Keratinocyte (primary cell): ENCODE measurements at regions not wholly inside any gene's neighbourhood (a gene's known extent, or its start where the extent isn't known, plus 50 kb on each side); places are given as distances from the start of the nearest gene placed in this dataset.

Source experiments
- DNase-seq: peaks from one replicate; pipeline ENCODE4 v3.0.0-alpha.2; 2011; ENCODE audit warnings: low read depth, missing footprints, low spot score
- FAIRE-seq: peaks from 2 replicates; lab custom pipeline; 2011; peaks lifted over from hg19 to GRCh38; lab: Jason Lieb, UNC
- H2AFZ ChIP-seq: 2 replicates; pipeline ENCODE4 v1.6.0; 2012; ENCODE audit warnings: low read length, control low read depth, inconsistent platforms; ENCODE audit not compliant: control insufficient read depth
- H3K27ac ChIP-seq: 2 replicates; pipeline ENCODE4 v1.5.1; 2011; ENCODE audit warnings: low read length; ENCODE audit not compliant: control insufficient read depth, insufficient read depth
- H3K27me3 ChIP-seq: 3 replicates; pipeline ENCODE4 v1.6.0; 2011; ENCODE audit warnings: low read length; ENCODE audit not compliant: control insufficient read depth, insufficient read depth; ENCODE audit errors: extremely low read depth
- H3K36me3 ChIP-seq, 2 experiments: 2 replicates in 1 of 2; 3 replicates in 1 of 2; pipeline ENCODE4 v1.5.1; 2011; ENCODE audit warnings: low read length in 2 of 2, mild to moderate bottlenecking in 1 of 2; ENCODE audit not compliant: control insufficient read depth in 2 of 2, insufficient read depth in 2 of 2; ENCODE audit errors: extremely low read depth in 1 of 2
- H3K4me1 ChIP-seq: 3 replicates; pipeline ENCODE4 v1.5.1; 2011; ENCODE audit warnings: low read length; ENCODE audit not compliant: control insufficient read depth, insufficient read depth; ENCODE audit errors: extremely low read depth
- H3K4me2 ChIP-seq: 3 replicates; pipeline ENCODE4 v1.6.0; 2011; ENCODE audit warnings: low read depth, low read length; ENCODE audit not compliant: control insufficient read depth, insufficient read depth; ENCODE audit errors: extremely low read depth
- H3K4me3 ChIP-seq, 3 experiments: fragments of 200-600 bp in 1 of 3; sonication (generic) in 1 of 3; 2 replicates in 2 of 3; 3 replicates in 1 of 3; pipeline ENCODE4 v1.5.1; 2011 to 2016; ENCODE audit warnings: low read length in 3 of 3, mild to moderate bottlenecking in 3 of 3, control low read depth in 2 of 3, inconsistent platforms in 1 of 3, low read depth in 1 of 3, mixed read lengths in 1 of 3, mixed run types in 1 of 3, moderate library complexity in 1 of 3; ENCODE audit not compliant: control insufficient read depth in 2 of 3, insufficient read depth in 2 of 3; ENCODE audit errors: extremely low read depth in 1 of 3
- H3K79me2 ChIP-seq: 2 replicates; pipeline ENCODE4 v1.6.0; 2012; ENCODE audit warnings: low read length; ENCODE audit not compliant: control insufficient read depth, insufficient read depth
- H3K9ac ChIP-seq: 3 replicates; pipeline ENCODE4 v1.6.0; 2011; ENCODE audit warnings: low read length; ENCODE audit not compliant: control insufficient read depth, insufficient read depth; ENCODE audit errors: extremely low read depth
- H3K9me1 ChIP-seq: 3 replicates; pipeline ENCODE4 v1.6.0; 2011; ENCODE audit warnings: low read length; ENCODE audit not compliant: control insufficient read depth, insufficient read depth; ENCODE audit errors: extremely low read depth
- H3K9me3 ChIP-seq: 2 replicates; pipeline ENCODE4 v1.5.1; 2012; ENCODE audit warnings: low read depth, low read length; ENCODE audit not compliant: control insufficient read depth
- H4K20me1 ChIP-seq: 3 replicates; pipeline ENCODE4 v1.6.0; 2011; ENCODE audit warnings: low read length; ENCODE audit not compliant: control insufficient read depth, insufficient read depth; ENCODE audit errors: extremely low read depth
- EZH2 ChIP-seq: IDR thresholded peaks from one replicate; pipeline ENCODE4 v1.6.1; 2012; ENCODE audit warnings: inconsistent platforms, mild to moderate bottlenecking, low read length, moderate library complexity
- dilution Hi-C: fragments of 300-500 bp; cut with MboI; formaldehyde crosslinking; loops from one replicate; pipeline ENCODE4 v1.7.0; 2020; ENCODE audit warnings: low sequenced_read_pairs; ENCODE audit not compliant: extremely low pct_ligation_motif_present
- TF ChIP-seq, protein P1 (sequence below), 3 experiments: IDR thresholded peaks in 1 of 3; conservative IDR thresholded peaks in 1 of 3; optimal IDR thresholded peaks in 1 of 3; 2 replicates in 2 of 3; 3 replicates in 1 of 3; pipeline versions ENCODE3 to v1.5.1; 2011; ENCODE audit warnings: low read length in 3 of 3, mild to moderate bottlenecking in 3 of 3, moderate library complexity in 2 of 3, control low read depth in 1 of 3, inconsistent platforms in 1 of 3; ENCODE audit not compliant: insufficient read depth in 2 of 3; ENCODE audit errors: extremely low read depth in 1 of 3

DNA sequence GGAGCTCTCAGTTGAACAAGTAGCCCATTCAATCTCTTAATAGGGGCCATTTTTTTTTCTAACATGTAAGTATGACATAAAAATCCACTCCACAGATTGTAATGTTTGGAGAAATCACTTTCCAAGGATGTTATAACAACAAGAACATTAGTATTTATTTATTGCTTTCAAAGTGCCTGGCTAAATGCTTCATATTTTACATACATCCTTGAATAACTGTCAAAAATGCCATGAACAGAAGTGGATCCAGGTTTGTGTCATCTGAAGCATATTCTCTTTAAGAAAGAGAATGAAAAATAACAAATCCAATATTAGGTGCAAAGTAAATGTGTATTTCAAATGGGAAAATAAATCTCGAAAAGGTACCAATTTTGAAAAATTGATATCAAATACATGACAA is 344.0 kb upstream of the FAT3 start:
- FAIRE-seq: no peak
- dilution Hi-C loops: no loop called here

GRCh38 chr11:91876746-91877145 is 347.9 kb upstream of the FAT3 start:
- FAIRE-seq: no peak
- dilution Hi-C loops: no loop called here

More for the DNA sequence above, 344.0 kb upstream of the FAT3 start:
- TF ChIP-seq, protein P1, sequence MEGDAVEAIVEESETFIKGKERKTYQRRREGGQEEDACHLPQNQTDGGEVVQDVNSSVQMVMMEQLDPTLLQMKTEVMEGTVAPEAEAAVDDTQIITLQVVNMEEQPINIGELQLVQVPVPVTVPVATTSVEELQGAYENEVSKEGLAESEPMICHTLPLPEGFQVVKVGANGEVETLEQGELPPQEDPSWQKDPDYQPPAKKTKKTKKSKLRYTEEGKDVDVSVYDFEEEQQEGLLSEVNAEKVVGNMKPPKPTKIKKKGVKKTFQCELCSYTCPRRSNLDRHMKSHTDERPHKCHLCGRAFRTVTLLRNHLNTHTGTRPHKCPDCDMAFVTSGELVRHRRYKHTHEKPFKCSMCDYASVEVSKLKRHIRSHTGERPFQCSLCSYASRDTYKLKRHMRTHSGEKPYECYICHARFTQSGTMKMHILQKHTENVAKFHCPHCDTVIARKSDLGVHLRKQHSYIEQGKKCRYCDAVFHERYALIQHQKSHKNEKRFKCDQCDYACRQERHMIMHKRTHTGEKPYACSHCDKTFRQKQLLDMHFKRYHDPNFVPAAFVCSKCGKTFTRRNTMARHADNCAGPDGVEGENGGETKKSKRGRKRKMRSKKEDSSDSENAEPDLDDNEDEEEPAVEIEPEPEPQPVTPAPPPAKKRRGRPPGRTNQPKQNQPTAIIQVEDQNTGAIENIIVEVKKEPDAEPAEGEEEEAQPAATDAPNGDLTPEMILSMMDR (optimal IDR thresholded peaks at IDR 0.05 in 1 of 3, IDR thresholded peaks at IDR 0.05 in 1 of 3, conservative IDR thresholded peaks at IDR 0.05 in 1 of 3; ENCODE audit: extremely low read depth in 1 of 3, insufficient read depth in 2 of 3, low read length in 3 of 3): no peak
- TF ChIP-seq EZH2: no peak
- no peaks in the 10 kb centered on the region for H3K9me1 ChIP-seq
- no peaks in the 10 kb centered on the region for H4K20me1 ChIP-seq
- no peaks in the 10 kb centered on the region for H3K79me2 ChIP-seq
- no peak overlapping the region for H2AFZ ChIP-seq
- H3K27me3 ChIP-seq: no peaks in the 10 kb centered on the region
- no peak for DNase-seq
- no peak overlapping the region for H3K27ac ChIP-seq
- no peaks in the 10 kb centered on the region for H3K9me3 ChIP-seq
- H3K4me3 ChIP-seq: no peak overlapping the region
- H3K4me1 ChIP-seq: no peaks in the 10 kb centered on the region
- H3K4me2 ChIP-seq: no peak overlapping the region
- H3K36me3 ChIP-seq: no peaks in the 10 kb centered on the region
- H3K9ac ChIP-seq: no peak overlapping the region

More at GRCh38 chr11:91876746-91877145, 347.9 kb upstream of the FAT3 start:
- Histone ChIP-seq H3K36me3 (no peaks in the 10 kb centered on the region), H3K4me1 (no peaks in the 10 kb centered on the region), H4K20me1 (no peaks in the 10 kb centered on the region), H3K27me3 (no peaks in the 10 kb centered on the region), H3K4me3 (no peak overlapping the region), H3K9ac (no peak overlapping the region), H3K27ac (no peak overlapping the region), H3K9me1 (no peaks in the 10 kb centered on the region), H2AFZ (no peak overlapping the region), H3K4me2 (no peak overlapping the region), H3K79me2 (no peaks in the 10 kb centered on the region), H3K9me3 (no peaks in the 10 kb centered on the region)
- DNase-seq: no peak
- TF ChIP-seq, protein P1 (optimal IDR thresholded peaks at IDR 0.05 in 1 of 3, IDR thresholded peaks at IDR 0.05 in 1 of 3, conservative IDR thresholded peaks at IDR 0.05 in 1 of 3; ENCODE audit: extremely low read depth in 1 of 3, insufficient read depth in 2 of 3, low read length in 3 of 3): no peak
- TF ChIP-seq EZH2: no peak
